ENCODE measurements at regions not wholly inside any gene's neighbourhood (a gene's known extent, or its start where the extent isn't known, plus 50 kb on each side); places are given as distances from the start of the nearest gene placed in this dataset.

GRCh38 chr10:78803710-78804109 is 265.1 kb upstream of the ZMIZ1 start:
- H3F3A ChIP-seq (ENCODE audit: insufficient read depth, low read length): no peaks in the 10 kb centered on the region
- no peaks in the 10 kb centered on the region for H3K27me3 ChIP-seq (ENCODE audit: insufficient read depth, low read length)
- H3K27ac ChIP-seq (ENCODE audit: low read depth, low read length, poor library complexity, severe bottlenecking): no peak overlapping the region
- H2AFZ ChIP-seq (ENCODE audit: low read length): no peak overlapping the region
- H3K36me3 ChIP-seq (ENCODE audit: insufficient read depth, low read length): no peaks in the 10 kb centered on the region
- no peaks in the 10 kb centered on the region for H3K9me2 ChIP-seq (ENCODE audit: low read depth, low read length)
- H4K20me1 ChIP-seq (ENCODE audit: insufficient read depth, low read length): no peaks in the 10 kb centered on the region
- H3K4me3 ChIP-seq (ENCODE audit: low read depth, low read length, poor library complexity, severe bottlenecking): no peak overlapping the region
- no peaks in the 10 kb centered on the region for H3K9me3 ChIP-seq (ENCODE audit: low read length)
- H3K4me1 ChIP-seq (ENCODE audit: insufficient read depth, low read length, severe bottlenecking): no peaks in the 10 kb centered on the region
- no peaks in the 10 kb centered on the region for H3K79me2 ChIP-seq (ENCODE audit: insufficient read depth, low read length)
- no peak overlapping the region for H3K4me2 ChIP-seq (ENCODE audit: low read length)
- no peak overlapping the region for H3K9ac ChIP-seq (ENCODE audit: low read length)
- TF ChIP-seq CTCF (IDR thresholded peaks at IDR 0.05; ENCODE audit: low read length) (no peak), EZH2 (IDR thresholded peaks at IDR 0.05; ENCODE audit: borderline replicate concordance, low read length) (no peak)

- Histone ChIP-seq H3K4me1 (ENCODE audit: insufficient read depth, low read length, severe bottlenecking) (no peaks in the 10 kb centered on the region), H3K9me2 (ENCODE audit: low read depth, low read length) (no peaks in the 10 kb centered on the region), H3K9me3 (ENCODE audit: low read length) (no peaks in the 10 kb centered on the region), H3K36me3 (ENCODE audit: insufficient read depth, low read length) (no peaks in the 10 kb centered on the region), H3F3A (ENCODE audit: insufficient read depth, low read length) (no peaks in the 10 kb centered on the region), H3K27ac (ENCODE audit: low read depth, low read length, poor library complexity, severe bottlenecking) (no peak overlapping the region), H3K9ac (ENCODE audit: low read length) (no peak overlapping the region), H3K4me3 (ENCODE audit: low read depth, low read length, poor library complexity, severe bottlenecking) (no peak overlapping the region), H3K79me2 (ENCODE audit: insufficient read depth, low read length) (no peaks in the 10 kb centered on the region), H3K4me2 (ENCODE audit: low read length) (no peak overlapping the region), H2AFZ (ENCODE audit: low read length) (no peak overlapping the region), H3K27me3 (ENCODE audit: insufficient read depth, low read length) (no peaks in the 10 kb centered on the region), H4K20me1 (ENCODE audit: insufficient read depth, low read length) (no peaks in the 10 kb centered on the region)
- TF ChIP-seq CTCF (IDR thresholded peaks at IDR 0.05; ENCODE audit: low read length) (no peak), EZH2 (IDR thresholded peaks at IDR 0.05; ENCODE audit: borderline replicate concordance, low read length) (no peak)
Measured at GRCh38 chr10:78804411-78805032, 264.2 kb upstream of the ZMIZ1 start.

DNA sequence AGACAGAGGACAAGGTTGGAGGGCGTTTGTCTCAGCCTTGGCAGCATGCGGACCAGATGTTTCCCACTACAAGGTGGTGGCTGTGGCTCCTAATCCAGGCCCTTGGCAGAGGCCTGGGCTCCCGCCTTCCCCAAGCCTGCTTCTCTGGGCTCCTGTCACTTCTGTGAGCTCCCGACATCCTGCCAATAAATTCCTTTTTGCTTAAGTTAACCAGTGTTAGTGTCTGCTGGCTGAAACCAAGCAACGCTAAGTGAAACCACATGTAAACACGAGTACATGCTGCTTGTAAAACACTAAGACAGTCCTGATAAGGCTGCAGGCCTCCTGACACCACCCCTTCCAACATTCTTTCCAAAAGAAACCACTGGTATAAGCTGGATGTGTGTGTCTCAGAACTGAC is 263.6 kb upstream of the ZMIZ1 start:
- Histone ChIP-seq H3K4me3 (ENCODE audit: low read depth, low read length, poor library complexity, severe bottlenecking) (no peak overlapping the region), H3K27me3 (ENCODE audit: insufficient read depth, low read length) (no peaks in the 10 kb centered on the region), H3K4me2 (ENCODE audit: low read length) (no peak overlapping the region), H3K9me3 (ENCODE audit: low read length) (no peaks in the 10 kb centered on the region), H3K79me2 (ENCODE audit: insufficient read depth, low read length) (no peaks in the 10 kb centered on the region), H2AFZ (ENCODE audit: low read length) (no peak overlapping the region), H3K27ac (ENCODE audit: low read depth, low read length, poor library complexity, severe bottlenecking) (no peak overlapping the region), H3K9me2 (ENCODE audit: low read depth, low read length) (no peaks in the 10 kb centered on the region), H3F3A (ENCODE audit: insufficient read depth, low read length) (no peaks in the 10 kb centered on the region), H3K9ac (ENCODE audit: low read length) (no peak overlapping the region), H3K36me3 (ENCODE audit: insufficient read depth, low read length) (no peaks in the 10 kb centered on the region), H4K20me1 (ENCODE audit: insufficient read depth, low read length) (no peaks in the 10 kb centered on the region), H3K4me1 (ENCODE audit: insufficient read depth, low read length, severe bottlenecking) (no peaks in the 10 kb centered on the region)
- no peak for TF ChIP-seq CTCF (IDR thresholded peaks at IDR 0.05; ENCODE audit: low read length)
- no peak for TF ChIP-seq EZH2 (IDR thresholded peaks at IDR 0.05; ENCODE audit: borderline replicate concordance, low read length)
